H1 (cell line): ENCODE measurements at regions not wholly inside any gene's neighbourhood (a gene's known extent, or its start where the extent isn't known, plus 50 kb on each side); places are given as distances from the start of the nearest gene placed in this dataset.

Experiments
- CTCF ChIA-PET: fragments of 300-600 bp; sonication (Branson Sonifier 250); formaldehyde crosslinking; loops from one replicate; lab custom pipeline; 2021; ENCODE audit not compliant: partially characterized antibody; lab: Charles Lee
- POLR2A ChIA-PET: fragments of 300-600 bp; sonication (Branson Sonifier 250); formaldehyde crosslinking; loops from one replicate; lab custom pipeline; 2021; ENCODE audit warnings: inconsistent platforms; ENCODE audit not compliant: partially characterized antibody; lab: Charles Lee
- DNase-seq, 2 experiments: peaks; one replicate each; pipeline versions ENCODE4 v3.0.0 to v3.0.0-alpha.2; 2010 to 2022; ENCODE audit warnings: low spot score in 2 of 2, low read depth in 1 of 2, mixed read lengths in 1 of 2
- FAIRE-seq: peaks from 2 replicates; lab custom pipeline; 2011; peaks lifted over from hg19 to GRCh38; lab: Jason Lieb, UNC
- H2AFZ ChIP-seq: 2 replicates; pipeline ENCODE4 v1.8.1; 2012; ENCODE audit warnings: low read length, inconsistent platforms
- H2AK5ac ChIP-seq: 2 replicates; pipeline ENCODE4 v1.6.1; 2013; ENCODE audit warnings: low read depth, low read length
- H2BK120ac ChIP-seq: replicated peaks from 2 replicates; pipeline ENCODE3; 2013; ENCODE audit warnings: low read depth, low read length, inconsistent platforms
- H2BK12ac ChIP-seq: 2 replicates; pipeline ENCODE4 v1.6.1; 2013; ENCODE audit warnings: low read depth, low read length
- H2BK15ac ChIP-seq: 2 replicates; pipeline ENCODE4 v1.6.1; 2013; ENCODE audit warnings: low read length
- H2BK20ac ChIP-seq: 2 replicates; pipeline ENCODE4 v1.6.1; 2013; ENCODE audit warnings: low read length
- H2BK5ac ChIP-seq: 2 replicates; pipeline ENCODE4 v1.6.1; 2013; ENCODE audit warnings: low read depth, low read length
- H3K14ac ChIP-seq: 2 replicates; pipeline ENCODE4 v1.6.1; 2013; ENCODE audit warnings: inconsistent platforms; ENCODE audit not compliant: insufficient read length
- H3K18ac ChIP-seq: 2 replicates; pipeline ENCODE4 v1.6.1; 2013; ENCODE audit warnings: low read length; ENCODE audit errors: extremely low read depth
- H3K23ac ChIP-seq: 2 replicates; pipeline ENCODE4 v1.6.1; 2013; ENCODE audit warnings: inconsistent platforms; ENCODE audit not compliant: insufficient read length
- H3K23me2 ChIP-seq: 2 replicates; pipeline ENCODE4 v1.6.1; 2013; ENCODE audit warnings: low read depth, low read length
- H3K27ac ChIP-seq: 2 replicates; pipeline ENCODE4 v1.6.1; 2011; ENCODE audit warnings: low read depth, low read length, inconsistent platforms
- H3K27me3 ChIP-seq, 4 experiments: replicated peaks in 1 of 4; 1 replicate in 1 of 4; 2 replicates in 3 of 4; pipeline versions ENCODE4 v1.6.1 to v1.8.1; 2011 to 2013; ENCODE audit warnings: low read length in 3 of 4, mild to moderate bottlenecking in 3 of 4, inconsistent platforms in 2 of 4, mixed read lengths in 2 of 4, moderate library complexity in 1 of 4; ENCODE audit not compliant: control insufficient read depth in 3 of 4, insufficient read depth in 3 of 4; ENCODE audit errors: extremely low read depth in 1 of 4
- H3K36me3 ChIP-seq, 4 experiments: 2 replicates each; pipeline versions ENCODE4 v1.6.1 to v1.8.1; 2011 to 2013; ENCODE audit warnings: mild to moderate bottlenecking in 4 of 4, low read length in 3 of 4, moderate library complexity in 2 of 4, control low read depth in 1 of 4, inconsistent platforms in 1 of 4; ENCODE audit not compliant: insufficient read depth in 4 of 4, control insufficient read depth in 2 of 4
- H3K4ac ChIP-seq: replicated peaks from 2 replicates; pipeline ENCODE3; 2013; ENCODE audit warnings: low read length, low read depth, mixed read lengths, inconsistent platforms; ENCODE audit not compliant: insufficient read length
- H3K4me1 ChIP-seq, 4 experiments: replicated peaks in 1 of 4; 1 replicate in 1 of 4; 2 replicates in 3 of 4; pipeline versions ENCODE4 v1.6.1 to v1.8.1; 2011 to 2013; ENCODE audit warnings: low read length in 3 of 4, inconsistent platforms in 2 of 4, mixed read lengths in 1 of 4; ENCODE audit not compliant: insufficient read depth in 4 of 4, control insufficient read depth in 3 of 4
- H3K4me2 ChIP-seq, 2 experiments: 2 replicates each; pipeline versions ENCODE4 v1.6.1 to v1.8.1; 2011 to 2013; ENCODE audit warnings: low read depth in 2 of 2, low read length in 2 of 2, control low read depth in 1 of 2, inconsistent platforms in 1 of 2, mild to moderate bottlenecking in 1 of 2; ENCODE audit not compliant: insufficient read depth in 1 of 2
- H3K4me3 ChIP-seq, 4 experiments: fragments of 200-600, 300-600 bp in 1 of 4; sonication (generic), shearing (Covaris generic), sonication (Bioruptor Twin) in 1 of 4; 2 replicates each; pipeline versions ENCODE4 v1.5.1 to v1.8.1; 2011 to 2016; ENCODE audit warnings: low read length in 4 of 4, low read depth in 3 of 4, control low read depth in 2 of 4, inconsistent platforms in 2 of 4, mild to moderate bottlenecking in 2 of 4, mixed read lengths in 1 of 4, moderate library complexity in 1 of 4; ENCODE audit not compliant: insufficient read depth in 2 of 4; ENCODE audit errors: extremely low read depth in 1 of 4
- H3K56ac ChIP-seq: replicated peaks from 2 replicates; pipeline ENCODE3; 2013; ENCODE audit warnings: low read depth, mild to moderate bottlenecking, mixed read lengths, low read length, inconsistent platforms; ENCODE audit not compliant: insufficient read length
- H3K79me1 ChIP-seq: 2 replicates; pipeline ENCODE4 v1.6.1; 2013; ENCODE audit warnings: low read depth, low read length, control low read depth
- H3K79me2 ChIP-seq, 2 experiments: 2 replicates each; pipeline versions ENCODE4 v1.6.1 to v1.8.1; 2012 to 2013; ENCODE audit warnings: low read length in 2 of 2, mild to moderate bottlenecking in 2 of 2, inconsistent platforms in 1 of 2; ENCODE audit not compliant: insufficient read depth in 2 of 2, control insufficient read depth in 1 of 2
- H3K9ac ChIP-seq, 4 experiments: replicated peaks in 1 of 4; 1 replicate in 1 of 4; 2 replicates in 3 of 4; pipeline versions ENCODE4 v1.6.1 to v1.8.1; 2011 to 2013; ENCODE audit warnings: low read depth in 3 of 4, low read length in 3 of 4, control low read depth in 2 of 4, mild to moderate bottlenecking in 2 of 4, moderate library complexity in 2 of 4, inconsistent platforms in 1 of 4; ENCODE audit errors: extremely low read depth in 1 of 4
- H3K9me3 ChIP-seq, 2 experiments: 2 replicates each; pipeline versions ENCODE4 v1.6.1 to v1.8.1; 2012 to 2013; ENCODE audit warnings: mild to moderate bottlenecking in 2 of 2, moderate library complexity in 2 of 2, control low read depth in 1 of 2, inconsistent platforms in 1 of 2, low read depth in 1 of 2, low read length in 1 of 2, mixed read lengths in 1 of 2; ENCODE audit not compliant: insufficient read depth in 2 of 2
- H4K20me1 ChIP-seq, 2 experiments: replicated peaks in 1 of 2; 2 replicates each; pipeline versions ENCODE3 to v1.8.1; 2011 to 2013; ENCODE audit warnings: inconsistent platforms in 2 of 2, low read length in 2 of 2, mild to moderate bottlenecking in 1 of 2; ENCODE audit not compliant: insufficient read depth in 2 of 2, control insufficient read depth in 1 of 2
- H4K5ac ChIP-seq: 2 replicates; pipeline ENCODE4 v1.6.1; 2013; ENCODE audit warnings: low read length, low read depth, mixed read lengths, inconsistent platforms; ENCODE audit not compliant: insufficient read length
- H4K8ac ChIP-seq: 2 replicates; pipeline ENCODE4 v1.8.0; 2013; ENCODE audit warnings: mild to moderate bottlenecking, moderate library complexity, low read length, inconsistent platforms; ENCODE audit not compliant: insufficient read depth; ENCODE audit errors: extremely low read depth
- H4K91ac ChIP-seq: replicated peaks from 2 replicates; pipeline ENCODE3; 2013; ENCODE audit warnings: low read length, mixed read lengths, inconsistent platforms; ENCODE audit not compliant: insufficient read length
- HDAC6 ChIP-seq: IDR thresholded peaks from one replicate; pipeline ENCODE4 v1.7.1; 2012; ENCODE audit warnings: low read depth, mild to moderate bottlenecking, inconsistent platforms, low read length, moderate library complexity
- KDM4A ChIP-seq: IDR thresholded peaks from one replicate; pipeline ENCODE4 v1.7.1; 2012; ENCODE audit warnings: low read depth, mild to moderate bottlenecking, moderate library complexity, low read length, inconsistent platforms; ENCODE audit not compliant: severe bottlenecking
- MAFK ChIP-seq: IDR thresholded peaks from 2 replicates; pipeline ENCODE4 v1.6.1; 2012; ENCODE audit warnings: low read depth, mild to moderate bottlenecking, improper control_type of control experiment, low read length
- WGBS, 2 experiments: shearing (Covaris generic) in 1 of 2; methylation state at CpG; one replicate each; pipeline versions ENCODE4 v1.1.6 to v1.1.7; 2013 to 2015; ENCODE audit warnings: low lambda C conversion rate in 2 of 2, mixed read lengths in 2 of 2, inconsistent platforms in 1 of 2, low coverage in 1 of 2, missing lambda C conversion rate in 1 of 2; ENCODE audit not compliant: insufficient replicate concordance in 2 of 2, insufficient coverage in 1 of 2, insufficient read length in 1 of 2; ENCODE audit errors: extremely low coverage in 1 of 2, missing lambda C conversion rate in 1 of 2; 5-methylcytosine and 5-hydroxymethylcytosine counted together

GRCh38 chr2:144208924-144209323, 311.0 kb downstream of the ZEB2 start:
- Histone ChIP-seq H3K56ac (no peak overlapping the region), H2AFZ (no peak overlapping the region), H3K23ac (no peak overlapping the region), H2BK12ac (no peak overlapping the region), H3K4ac (no peak overlapping the region), H2BK5ac (no peak overlapping the region), H3K4me3 (no peak overlapping the region), H3K27me3 (no peaks in the 10 kb centered on the region), H3K23me2 (no peaks in the 10 kb centered on the region), H4K91ac (no peak overlapping the region), H3K9ac (no peak overlapping the region), H2BK20ac (no peak overlapping the region), H2BK120ac (no peak overlapping the region), H3K4me2 (no peak overlapping the region), H3K18ac (no peak overlapping the region), H3K79me2 (no peaks in the 10 kb centered on the region), H3K14ac (no peak overlapping the region), H3K9me3 (no peaks in the 10 kb centered on the region), H2BK15ac (no peak overlapping the region), H2AK5ac (no peak overlapping the region), H4K5ac (no peak overlapping the region), H3K27ac (no peak overlapping the region), H3K4me1 (no peaks in the 10 kb centered on the region), H4K20me1 (no peaks in the 10 kb centered on the region), H3K79me1 (no peaks in the 10 kb centered on the region), H3K36me3 (peaks cover 0 to 3% (median 1%) of the 10 kb centered on the region in 4 experiments; a peak in 2 of 8 replicates), H4K8ac (no peak overlapping the region)
- 93% methylated on average over 2 of the region's 2 CpGs; no CpG with 5 or more reads in 1 of the 2 experiments for WGBS, 2 experiments
- FAIRE-seq = no peak
- POLR2A ChIA-PET = no interaction called here
- CTCF ChIA-PET = interaction anchor here (0.6 to 1.8 kb wide), 2 partner anchors 10 to 15 kb away, joined by 3 to 6 read pairs; no protein-coding TSS in a partner anchor
- DNase-seq = no peak
- TF ChIP-seq KDM4A = no peak
- TF ChIP-seq MAFK = no peak
- TF ChIP-seq HDAC6 = no peak
